ENCODE measurements at regions not wholly inside any gene's neighbourhood (a gene's known extent, or its start where the extent isn't known, plus 50 kb on each side); places are given as distances from the start of the nearest gene placed in this dataset.

- no peaks in the 10 kb centered on the region for H3K4me1 ChIP-seq (replicated peaks in 1 of 2; ENCODE audit: control insufficient read depth in 2 of 2, insufficient read depth in 2 of 2, low read length in 2 of 2)
- no peaks in the 10 kb centered on the region for H3K9me1 ChIP-seq (ENCODE audit: control insufficient read depth, insufficient read depth, low read length)
- TF ChIP-seq SMAD3 (CRISPR knock-in tag; conservative IDR thresholded peaks at IDR 0.05) (no peak), ZFP91 (CRISPR knock-in tag; IDR thresholded peaks at IDR 0.05) (no peak), ZNF639 (CRISPR knock-in tag; conservative IDR thresholded peaks at IDR 0.05 in 1 of 2, IDR thresholded peaks at IDR 0.05 in 1 of 2) (no peak), PKNOX1 (IDR thresholded peaks at IDR 0.05) (no peak), CSDE1 (IDR thresholded peaks at IDR 0.05) (no peak)
- H3K9ac ChIP-seq (ENCODE audit: insufficient read depth in 1 of 2, low read depth in 2 of 2, low read length in 2 of 2): no peak overlapping the region
- 47% methylated on average over 8 of the region's 10 CpGs for WGBS (ENCODE audit: insufficient coverage, low coverage, missing lambda C conversion rate)
- no peaks in the 10 kb centered on the region for H3K36me3 ChIP-seq (ENCODE audit: control insufficient read depth, insufficient read depth, low read length)
- H2AFZ ChIP-seq (ENCODE audit: low read depth, low read length): no peak overlapping the region
- FAIRE-seq: no peak
- in situ Hi-C loops (cut with MboI): no loop called here
- no peak overlapping the region for H3K4me3 ChIP-seq
- no TSS peak for BruUV-seq (replicated peaks)
- intact Hi-C loops (cut with micrococcal nuclease): no loop called here
- H3K4me2 ChIP-seq (ENCODE audit: insufficient read depth, low read length): no peak overlapping the region
- H3K27ac ChIP-seq (ENCODE audit: extremely low read depth, low read depth, low read length): no peak overlapping the region
- POLR2A ChIA-PET: no interaction called here
- no peak for DNase-seq (ENCODE audit: extremely low read depth in 1 of 4, low spot score in 3 of 4)
- no peaks in the 10 kb centered on the region for H3K79me2 ChIP-seq (ENCODE audit: control insufficient read depth, insufficient read depth, low read length)
- peaks cover 3% of the 10 kb centered on the region; the same call in 1 of the 2 replicates for H3K9me3 ChIP-seq (replicated peaks; ENCODE audit: control insufficient read depth, insufficient read depth, low read depth, low read length)
- no peak for ATAC-seq
- CTCF ChIA-PET (ENCODE audit: low intra/inter-chr PET ratio): no interaction called here
- H4K20me1 ChIP-seq (replicated peaks; ENCODE audit: control insufficient read depth, insufficient read depth, low read length): no peaks in the 10 kb centered on the region
- no peaks in the 10 kb centered on the region for H3K27me3 ChIP-seq (ENCODE audit: control insufficient read depth in 2 of 2, insufficient read depth in 2 of 2, low read length in 2 of 2)
Measured at GRCh38 chr2:239881031-239881471, 144.1 kb downstream of the NDUFA10 start.
